H9 (cell line): ENCODE measurements at regions not wholly inside any gene's neighbourhood (a gene's known extent, or its start where the extent isn't known, plus 50 kb on each side); places are given as distances from the start of the nearest gene placed in this dataset.

Source experiments
- DNase-seq: peaks from one replicate; pipeline ENCODE4 v3.0.0-alpha.2; 2017
- H2AFZ ChIP-seq: one replicate; pipeline ENCODE4 v1.6.1; 2013; ENCODE audit warnings: mild to moderate bottlenecking, low read length, control low read depth, moderate library complexity
- H2AK5ac ChIP-seq: 2 replicates; pipeline ENCODE4 v1.6.1; 2013; ENCODE audit warnings: low read length, control low read depth, mixed read lengths; ENCODE audit not compliant: insufficient read length
- H2BK120ac ChIP-seq: one replicate; pipeline ENCODE4 v1.6.1; 2013; ENCODE audit warnings: low read depth, mild to moderate bottlenecking, low read length, control low read depth, inconsistent platforms; ENCODE audit not compliant: poor library complexity, severe bottlenecking
- H2BK12ac ChIP-seq: 2 replicates; pipeline ENCODE4 v1.6.1; 2013; ENCODE audit warnings: low read length, control low read depth, mixed read lengths, low read depth; ENCODE audit not compliant: insufficient read length
- H2BK15ac ChIP-seq: 2 replicates; pipeline ENCODE4 v1.6.1; 2013; ENCODE audit warnings: low read depth, low read length, control low read depth
- H2BK20ac ChIP-seq: one replicate; pipeline ENCODE4 v1.6.1; 2013; ENCODE audit warnings: low read depth, mild to moderate bottlenecking, low read length, control low read depth, inconsistent platforms; ENCODE audit not compliant: poor library complexity, severe bottlenecking
- H2BK5ac ChIP-seq: 2 replicates; pipeline ENCODE4 v1.6.1; 2013; ENCODE audit warnings: low read length, control low read depth, mixed read lengths; ENCODE audit not compliant: insufficient read length
- H3K14ac ChIP-seq: 2 replicates; pipeline ENCODE4 v1.6.1; 2013; ENCODE audit warnings: low read length, control low read depth; ENCODE audit not compliant: insufficient read depth
- H3K18ac ChIP-seq: 2 replicates; pipeline ENCODE4 v1.6.1; 2013; ENCODE audit warnings: low read depth, mild to moderate bottlenecking, mixed read lengths, low read length, control low read depth; ENCODE audit not compliant: insufficient read length
- H3K23ac ChIP-seq: 2 replicates; pipeline ENCODE4 v1.6.1; 2013; ENCODE audit warnings: low read length, control low read depth, mixed read lengths, low read depth; ENCODE audit not compliant: insufficient read length
- H3K23me2 ChIP-seq: 2 replicates; pipeline ENCODE4 v1.6.1; 2013; ENCODE audit warnings: low read depth, mild to moderate bottlenecking, mixed read lengths, low read length, control low read depth; ENCODE audit not compliant: insufficient read length, poor library complexity, severe bottlenecking
- H3K27ac ChIP-seq: 2 replicates; pipeline ENCODE4 v1.5.1; 2013; ENCODE audit warnings: low read length, control low read depth, mixed read lengths, low read depth; ENCODE audit not compliant: insufficient read length
- H3K27me3 ChIP-seq: 2 replicates; pipeline ENCODE4 v1.6.1; 2013; ENCODE audit warnings: low read length, control low read depth, inconsistent platforms; ENCODE audit not compliant: insufficient read depth
- H3K4ac ChIP-seq: 2 replicates; pipeline ENCODE4 v1.6.1; 2013; ENCODE audit warnings: low read depth, mild to moderate bottlenecking, control low read depth, inconsistent platforms, low read length, moderate library complexity
- H3K4me1 ChIP-seq: 2 replicates; pipeline ENCODE4 v1.6.1; 2013; ENCODE audit warnings: low read length, control low read depth, inconsistent platforms; ENCODE audit not compliant: insufficient read depth
- H3K4me2 ChIP-seq: 2 replicates; pipeline ENCODE4 v1.6.1; 2013; ENCODE audit warnings: low read length, control low read depth, mixed read lengths; ENCODE audit not compliant: insufficient read length, insufficient read depth
- H3K56ac ChIP-seq: 2 replicates; pipeline ENCODE4 v1.6.1; 2013; ENCODE audit warnings: low read depth, mild to moderate bottlenecking, mixed read lengths, low read length, control low read depth; ENCODE audit not compliant: insufficient read length
- H3K79me1 ChIP-seq: 2 replicates; pipeline ENCODE4 v1.6.1; 2013; ENCODE audit warnings: low read depth, mild to moderate bottlenecking, moderate library complexity, low read length, control low read depth, inconsistent platforms; ENCODE audit not compliant: insufficient read depth, poor library complexity, severe bottlenecking
- H3K79me2 ChIP-seq: 2 replicates; pipeline ENCODE4 v1.6.1; 2013; ENCODE audit warnings: low read length, control low read depth, inconsistent platforms; ENCODE audit not compliant: insufficient read depth
- H3K9ac ChIP-seq: 2 replicates; pipeline ENCODE4 v1.6.1; 2013; ENCODE audit warnings: low read length, control low read depth, mixed read lengths; ENCODE audit not compliant: insufficient read length; ENCODE audit errors: extremely low read depth
- H3K9me3 ChIP-seq: one replicate; pipeline ENCODE4 v1.6.1; 2013; ENCODE audit warnings: low read depth, low read length, inconsistent platforms; ENCODE audit not compliant: control insufficient read depth
- H3T11ph ChIP-seq: one replicate; pipeline ENCODE4 v1.6.1; 2013; ENCODE audit warnings: mild to moderate bottlenecking, low read length, control low read depth, inconsistent platforms
- H4K20me1 ChIP-seq: one replicate; pipeline ENCODE4 v1.6.1; 2013; ENCODE audit not compliant: control insufficient read depth, insufficient read length, insufficient read depth
- H4K5ac ChIP-seq: 2 replicates; pipeline ENCODE4 v1.6.1; 2013; ENCODE audit warnings: low read depth, mild to moderate bottlenecking, mixed read lengths, low read length, control low read depth; ENCODE audit not compliant: insufficient read length
- H4K8ac ChIP-seq: replicated peaks from 2 replicates; pipeline ENCODE4 v1.6.1; 2013; ENCODE audit warnings: low read length, control low read depth, mixed read lengths, low read depth; ENCODE audit not compliant: insufficient read length
- H4K91ac ChIP-seq: 2 replicates; pipeline ENCODE4 v1.6.1; 2013; ENCODE audit warnings: low read depth, mild to moderate bottlenecking, moderate library complexity, mixed read lengths, low read length, control low read depth; ENCODE audit not compliant: insufficient read length
- H3K27ac Mint-ChIP-seq, 3 experiments: 2 replicates in 2 of 3; 3 replicates in 1 of 3; pipeline ENCODE4 v1.8.0; 2020 to 2021; ENCODE audit warnings: mixed read lengths in 3 of 3, mild to moderate bottlenecking in 1 of 3, moderate library complexity in 1 of 3
- H3K27me3 Mint-ChIP-seq: 2 replicates; pipeline ENCODE4 v1.8.0; 2021; ENCODE audit warnings: low read depth, mild to moderate bottlenecking, moderate library complexity, mixed read lengths
- H3K36me3 Mint-ChIP-seq, 3 experiments: 2 replicates in 2 of 3; 3 replicates in 1 of 3; pipeline ENCODE4 v1.8.0; 2020 to 2021; ENCODE audit warnings: low read depth in 3 of 3, mixed read lengths in 3 of 3; ENCODE audit not compliant: insufficient read depth in 1 of 3
- H3K4me1 Mint-ChIP-seq, 2 experiments: 2 replicates each; pipeline ENCODE4 v1.8.0; 2020; ENCODE audit warnings: mixed read lengths in 2 of 2
- H3K4me3 Mint-ChIP-seq, 2 experiments: 2 replicates in 1 of 2; 3 replicates in 1 of 2; pipeline ENCODE4 v1.8.0; 2020 to 2021; ENCODE audit warnings: mild to moderate bottlenecking in 2 of 2, mixed read lengths in 2 of 2, moderate library complexity in 1 of 2
- H3K9me3 Mint-ChIP-seq, 2 experiments: 2 replicates in 1 of 2; 3 replicates in 1 of 2; pipeline ENCODE4 v1.8.0; 2020; ENCODE audit warnings: mild to moderate bottlenecking in 2 of 2, mixed read lengths in 2 of 2, moderate library complexity in 1 of 2
- CTCF ChIP-seq: fragments of 200-600 bp; sonication (generic); conservative IDR thresholded peaks from 3 replicates; pipeline ENCODE4 v1.8.0; 2021; ENCODE audit warnings: antibody characterized with exemption, mild to moderate bottlenecking

GRCh38 chr2:4561196-4561595 is 857.8 kb downstream of the DCDC2C start:
- DNase-seq, result no peak
- Histone ChIP-seq H4K91ac (no peak overlapping the region), H2BK15ac (no peak overlapping the region), H3K23ac (no peak overlapping the region), H4K20me1 (no peaks in the 10 kb centered on the region), H2BK20ac (no peak overlapping the region), H3K9ac (no peak overlapping the region), H3K14ac (no peak overlapping the region), H2AK5ac (no peak overlapping the region), H3K27me3 (no peaks in the 10 kb centered on the region), H4K8ac (no peak overlapping the region), H3K27ac (no peak overlapping the region), H2BK5ac (no peak overlapping the region), H2AFZ (no peak overlapping the region), H3K79me1 (no peaks in the 10 kb centered on the region), H3K18ac (no peak overlapping the region), H3K4me1 (no peaks in the 10 kb centered on the region), H2BK12ac (no peak overlapping the region), H2BK120ac (no peak overlapping the region), H3T11ph (no peak overlapping the region), H4K5ac (no peak overlapping the region), H3K4me2 (no peak overlapping the region), H3K23me2 (no peaks in the 10 kb centered on the region), H3K4ac (no peak overlapping the region), H3K56ac (no peak overlapping the region), H3K9me3 (no peaks in the 10 kb centered on the region), H3K79me2 (no peaks in the 10 kb centered on the region)
- no peak overlapping the region for H3K27ac Mint-ChIP-seq
- H3K36me3 Mint-ChIP-seq, result peaks cover 0 to 14% (median 0%) of the 10 kb centered on the region in 3 experiments; a peak in 3 of 7 replicates
- no peaks in the 10 kb centered on the region for H3K27me3 Mint-ChIP-seq
- peaks cover 12 to 13% of the 10 kb centered on the region in 2 experiments for H3K9me3 Mint-ChIP-seq
- H3K4me1 Mint-ChIP-seq, result peaks cover 2 to 6% of the 10 kb centered on the region in 2 experiments; a peak in 2 of 4 replicates
- no peak overlapping the region for H3K4me3 Mint-ChIP-seq
- no peak for TF ChIP-seq CTCF
